Loucy (cell line): ENCODE measurements at regions not wholly inside any gene's neighbourhood (a gene's known extent, or its start where the extent isn't known, plus 50 kb on each side); places are given as distances from the start of the nearest gene placed in this dataset.

Source experiments
- EZH2phosphoT487 ChIP-seq: fragments of 200-600 bp; IDR thresholded peaks from 2 replicates; pipeline ENCODE4 v1.6.1; 2018; ENCODE audit warnings: antibody characterized with exemption, mild to moderate bottlenecking, moderate library complexity, borderline replicate concordance
- TF ChIP-seq, protein P1 (sequence below): fragments of 200-600 bp; sonication (generic); conservative IDR thresholded peaks from 2 replicates; pipeline ENCODE4 v1.5.1; 2014; ENCODE audit warnings: mild to moderate bottlenecking, antibody characterized with exemption, low read length

DNA sequence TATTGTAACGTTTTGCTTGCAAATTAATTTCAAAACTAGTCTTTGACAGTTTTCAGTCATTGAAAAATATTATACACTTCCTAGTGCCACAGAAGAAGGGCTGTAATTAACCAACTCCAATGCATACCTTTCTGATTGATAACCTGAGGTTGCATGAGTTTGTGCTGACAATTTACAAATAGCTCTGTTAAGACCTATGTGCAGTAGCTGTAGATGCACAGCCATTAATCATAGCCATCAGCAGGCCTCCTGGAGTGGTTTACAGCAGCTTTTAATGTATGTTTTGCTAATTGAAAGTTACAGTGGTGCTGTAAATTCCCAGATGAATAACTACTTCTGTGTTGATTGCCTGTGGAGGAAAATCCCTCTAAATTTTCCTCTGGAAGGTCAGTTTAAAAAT is 758.1 kb downstream of the SH3BGRL start:
- TF ChIP-seq, protein P1, sequence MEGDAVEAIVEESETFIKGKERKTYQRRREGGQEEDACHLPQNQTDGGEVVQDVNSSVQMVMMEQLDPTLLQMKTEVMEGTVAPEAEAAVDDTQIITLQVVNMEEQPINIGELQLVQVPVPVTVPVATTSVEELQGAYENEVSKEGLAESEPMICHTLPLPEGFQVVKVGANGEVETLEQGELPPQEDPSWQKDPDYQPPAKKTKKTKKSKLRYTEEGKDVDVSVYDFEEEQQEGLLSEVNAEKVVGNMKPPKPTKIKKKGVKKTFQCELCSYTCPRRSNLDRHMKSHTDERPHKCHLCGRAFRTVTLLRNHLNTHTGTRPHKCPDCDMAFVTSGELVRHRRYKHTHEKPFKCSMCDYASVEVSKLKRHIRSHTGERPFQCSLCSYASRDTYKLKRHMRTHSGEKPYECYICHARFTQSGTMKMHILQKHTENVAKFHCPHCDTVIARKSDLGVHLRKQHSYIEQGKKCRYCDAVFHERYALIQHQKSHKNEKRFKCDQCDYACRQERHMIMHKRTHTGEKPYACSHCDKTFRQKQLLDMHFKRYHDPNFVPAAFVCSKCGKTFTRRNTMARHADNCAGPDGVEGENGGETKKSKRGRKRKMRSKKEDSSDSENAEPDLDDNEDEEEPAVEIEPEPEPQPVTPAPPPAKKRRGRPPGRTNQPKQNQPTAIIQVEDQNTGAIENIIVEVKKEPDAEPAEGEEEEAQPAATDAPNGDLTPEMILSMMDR: no peak
- no peak for TF ChIP-seq EZH2phosphoT487
